K562 (cell line): ENCODE measurements at regions not wholly inside any gene's neighbourhood (a gene's known extent, or its start where the extent isn't known, plus 50 kb on each side); places are given as distances from the start of the nearest gene placed in this dataset.
"Not testable (repeated sequence)": the region's sequence is repeated elsewhere in the genome, so short reads cannot be mapped to it uniquely, and the experiment has no call there.

Experiments
- ATAC-seq: fragments of 200-7000 bp; cut with Tn5 transposase; 3 replicates; pipeline ENCODE4 v1.9.1; 2020; ENCODE audit warnings: moderate library complexity
- BruUV-seq: library from RNA; stranded (reverse); fragments of 400-500 nt; replicated peaks from 2 replicates; lab custom pipeline; 2021; lab: Mats Ljungman, UMichigan
- CTCF ChIA-PET: fragments of 300-600 bp; formaldehyde crosslinking; extraction: SDS; loops from one replicate; lab custom pipeline; 2021; ENCODE audit warnings: low intra/inter-chr PET ratio; lab: Yijun Ruan, JAX
- POLR2A ChIA-PET: fragments of 300-600, 350-650 bp; sonication (Branson Sonifier 250); formaldehyde crosslinking; extraction: SDS; loops from one replicate; lab custom pipeline; 2021; ENCODE audit warnings: antibody characterized with exemption, inconsistent platforms; lab: Yijun Ruan, JAX
- DNase-seq, 4 experiments: peaks; one replicate each; pipeline versions ENCODE4 v3.0.0 to v3.0.0-alpha.2; 2011 to 2018; ENCODE audit warnings: low spot score in 3 of 4, mixed read lengths in 3 of 4; ENCODE audit errors: extremely low read depth in 1 of 4
- FAIRE-seq: peaks from 2 replicates; lab custom pipeline; 2011; peaks lifted over from hg19 to GRCh38; lab: Jason Lieb, UNC
- H2AFZ ChIP-seq: 2 replicates; pipeline ENCODE4 v1.6.0; 2011; ENCODE audit warnings: low read depth, low read length, control low read depth, inconsistent platforms
- H3K27ac ChIP-seq: fragments of 200-600 bp; 3 replicates; pipeline ENCODE4 v1.8.0; 2011; ENCODE audit warnings: low read depth, mild to moderate bottlenecking, control low read depth, inconsistent platforms, low read length, moderate library complexity, mixed read lengths; ENCODE audit errors: extremely low read depth
- H3K27me3 ChIP-seq, 2 experiments: fragments of 300-600 bp in 1 of 2; 2 replicates in 1 of 2; 3 replicates in 1 of 2; pipeline versions ENCODE4 v1.6.0 to v1.8.0; 2011; ENCODE audit warnings: inconsistent platforms in 2 of 2, low read length in 2 of 2, mild to moderate bottlenecking in 1 of 2, mixed read lengths in 1 of 2, moderate library complexity in 1 of 2; ENCODE audit not compliant: control insufficient read depth in 2 of 2, insufficient read depth in 2 of 2
- H3K36me3 ChIP-seq: fragments of 300-600 bp; 3 replicates; pipeline ENCODE4 v1.8.0; 2011; ENCODE audit warnings: mild to moderate bottlenecking, low read length, inconsistent platforms; ENCODE audit not compliant: control insufficient read depth, insufficient read depth
- H3K4me1 ChIP-seq, 2 experiments: fragments of 200-600 bp in 1 of 2; replicated peaks in 1 of 2; 2 replicates in 1 of 2; 3 replicates in 1 of 2; pipeline versions ENCODE4 v1.5.1 to v1.8.0; 2011; ENCODE audit warnings: inconsistent platforms in 2 of 2, low read length in 2 of 2, mild to moderate bottlenecking in 1 of 2, mixed read lengths in 1 of 2, moderate library complexity in 1 of 2; ENCODE audit not compliant: control insufficient read depth in 2 of 2, insufficient read depth in 2 of 2
- H3K4me2 ChIP-seq: 2 replicates; pipeline ENCODE4 v1.6.1; 2011; ENCODE audit warnings: low read length, control low read depth, inconsistent platforms, mixed read lengths; ENCODE audit not compliant: insufficient read depth
- H3K4me3 ChIP-seq: fragments of 200-600 bp; sonication (generic), shearing (Covaris generic); 2 replicates; pipeline ENCODE4 v1.5.1; 2016; ENCODE audit warnings: control low read depth, inconsistent platforms
- H3K79me2 ChIP-seq: fragments of 200-600 bp; 3 replicates; pipeline ENCODE4 v1.8.0; 2011; ENCODE audit warnings: low read length, inconsistent platforms; ENCODE audit not compliant: control insufficient read depth, insufficient read depth
- H3K9ac ChIP-seq, 2 experiments: 2 replicates each; pipeline versions ENCODE4 v1.6.0 to v1.6.1; 2011; ENCODE audit warnings: low read depth in 2 of 2, low read length in 2 of 2, control low read depth in 1 of 2, inconsistent platforms in 1 of 2, mild to moderate bottlenecking in 1 of 2, mixed read lengths in 1 of 2; ENCODE audit not compliant: insufficient read depth in 1 of 2
- H3K9me1 ChIP-seq: one replicate; pipeline ENCODE4 v1.6.0; 2011; ENCODE audit warnings: inconsistent platforms, mild to moderate bottlenecking, low read length, moderate library complexity; ENCODE audit not compliant: control insufficient read depth, insufficient read depth
- H3K9me3 ChIP-seq: replicated peaks from 2 replicates; pipeline ENCODE4 v1.5.1; 2011; ENCODE audit warnings: low read depth, low read length, inconsistent platforms; ENCODE audit not compliant: control insufficient read depth, insufficient read depth
- H4K20me1 ChIP-seq: replicated peaks from 2 replicates; pipeline ENCODE4 v1.6.1; 2011; ENCODE audit warnings: low read length, inconsistent platforms, mixed read lengths; ENCODE audit not compliant: control insufficient read depth, insufficient read depth
- MYC ChIP-seq, 2 experiments: fragments of 250-450 bp in 1 of 2; sonication (Bioruptor Pico) in 1 of 2; IDR thresholded peaks; 2 replicates each; pipeline versions ENCODE4 v1.5.1 to v1.6.1; 2012 to 2021; ENCODE audit warnings: low read depth in 2 of 2, borderline replicate concordance in 1 of 2, improper control_type of control experiment in 1 of 2, low read length in 1 of 2, mild to moderate bottlenecking in 1 of 2, moderate library complexity in 1 of 2
- SAFB2 ChIP-seq: fragments of 200-400 bp; formaldehyde crosslinking; IDR thresholded peaks from 2 replicates; pipeline ENCODE4 v1.6.1; 2018; ENCODE audit warnings: borderline replicate concordance, low read length, low read depth, moderate library complexity; ENCODE audit not compliant: severe bottlenecking
- WGBS: fragments of 100-300 bp; shearing (Covaris generic); methylation state at CpG from one replicate; pipeline ENCODE4 v1.1.6; 2016; ENCODE audit warnings: low coverage, mixed read lengths; ENCODE audit not compliant: insufficient coverage; ENCODE audit errors: missing lambda C conversion rate; 5-methylcytosine and 5-hydroxymethylcytosine counted together
- in situ Hi-C: fragments of 300-500 bp; cut with MboI; formaldehyde crosslinking; loops from 4 replicates; pipeline ENCODE4 v1.15.0; 2018; ENCODE audit warnings: inconsistent platforms, mixed read lengths
- intact Hi-C: fragments of 100-400 bp; cut with micrococcal nuclease; formaldehyde crosslinking; loops from 2 replicates; pipeline ENCODE4 v1.14.2; 2022
- TF ChIP-seq, protein P1 (sequence below), 2 experiments: fragments of 450-650 bp; IDR thresholded peaks; 2 replicates each; pipeline ENCODE4 v1.6.1; 2018; ENCODE audit warnings: mild to moderate bottlenecking in 2 of 2, low read depth in 1 of 2; ENCODE audit not compliant: partially characterized antibody in 2 of 2

DNA sequence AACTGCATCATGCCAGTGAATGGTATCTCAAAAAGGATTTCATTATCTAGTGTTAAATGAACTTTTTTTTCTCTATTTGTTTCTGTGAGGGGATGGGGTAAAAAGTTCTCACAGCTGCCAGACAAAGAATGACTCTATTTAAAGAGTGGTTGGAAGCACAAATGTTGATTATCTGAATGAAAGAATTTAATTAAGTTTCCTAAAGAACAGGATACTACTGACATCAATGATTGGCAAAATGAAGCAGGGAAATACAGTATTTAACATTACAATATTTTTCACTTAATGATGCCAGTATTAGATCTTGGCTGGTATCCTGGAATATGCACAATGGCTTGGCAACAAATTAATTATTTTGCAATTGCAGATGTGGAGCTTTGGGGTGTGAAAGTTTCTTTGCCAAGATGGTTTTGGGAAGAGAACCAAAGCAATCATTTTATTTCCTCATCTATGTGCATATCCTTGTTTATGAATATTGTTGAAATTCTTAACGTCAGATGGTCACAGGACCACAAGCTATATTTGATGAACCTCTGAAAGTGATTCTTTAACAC lies 336.8 kb downstream of the ARL4A start:
- no peak overlapping the region for H3K27ac ChIP-seq
- H4K20me1 ChIP-seq = no peaks in the 10 kb centered on the region
- in situ Hi-C loops (no loop called here), intact Hi-C loops (no loop called here)
- no peak for DNase-seq
- BruUV-seq = no TSS peak
- H3K4me3 ChIP-seq = no peak overlapping the region
- H3K4me1 ChIP-seq = no peaks in the 10 kb centered on the region
- no peak overlapping the region for H2AFZ ChIP-seq
- no peaks in the 10 kb centered on the region for H3K9me3 ChIP-seq
- no peak overlapping the region for H3K9ac ChIP-seq
- no peak for ATAC-seq
- no peak overlapping the region for H3K4me2 ChIP-seq
- no peaks in the 10 kb centered on the region for H3K79me2 ChIP-seq
- WGBS = 70% methylated on average over 1 of the region's 1 CpG
- FAIRE-seq = no peak
- TF ChIP-seq SAFB2 (no peak), MYC (IDR thresholded peaks at IDR 0.05; ENCODE audit: low read depth, low read length) (no peak), MYC (CRISPR knock-in tag; IDR thresholded peaks at IDR 0.05; ENCODE audit: borderline replicate concordance, low read depth) (no peak)
- POLR2A ChIA-PET = no interaction called here
- H3K27me3 ChIP-seq = no peaks in the 10 kb centered on the region
- no peaks in the 10 kb centered on the region for H3K9me1 ChIP-seq
- no peaks in the 10 kb centered on the region for H3K36me3 ChIP-seq
- CTCF ChIA-PET = no interaction called here

GRCh38 chr7:13025043-13025442 lies 337.6 kb downstream of the ARL4A start:
- CTCF ChIA-PET, H3K27ac ChIP-seq, BruUV-seq, FAIRE-seq, H3K4me1 ChIP-seq, intact Hi-C loops, ATAC-seq, H2AFZ ChIP-seq, H3K9me1 ChIP-seq, in situ Hi-C loops, POLR2A ChIA-PET: not testable (repeated sequence)
- TF ChIP-seq, protein P1, sequence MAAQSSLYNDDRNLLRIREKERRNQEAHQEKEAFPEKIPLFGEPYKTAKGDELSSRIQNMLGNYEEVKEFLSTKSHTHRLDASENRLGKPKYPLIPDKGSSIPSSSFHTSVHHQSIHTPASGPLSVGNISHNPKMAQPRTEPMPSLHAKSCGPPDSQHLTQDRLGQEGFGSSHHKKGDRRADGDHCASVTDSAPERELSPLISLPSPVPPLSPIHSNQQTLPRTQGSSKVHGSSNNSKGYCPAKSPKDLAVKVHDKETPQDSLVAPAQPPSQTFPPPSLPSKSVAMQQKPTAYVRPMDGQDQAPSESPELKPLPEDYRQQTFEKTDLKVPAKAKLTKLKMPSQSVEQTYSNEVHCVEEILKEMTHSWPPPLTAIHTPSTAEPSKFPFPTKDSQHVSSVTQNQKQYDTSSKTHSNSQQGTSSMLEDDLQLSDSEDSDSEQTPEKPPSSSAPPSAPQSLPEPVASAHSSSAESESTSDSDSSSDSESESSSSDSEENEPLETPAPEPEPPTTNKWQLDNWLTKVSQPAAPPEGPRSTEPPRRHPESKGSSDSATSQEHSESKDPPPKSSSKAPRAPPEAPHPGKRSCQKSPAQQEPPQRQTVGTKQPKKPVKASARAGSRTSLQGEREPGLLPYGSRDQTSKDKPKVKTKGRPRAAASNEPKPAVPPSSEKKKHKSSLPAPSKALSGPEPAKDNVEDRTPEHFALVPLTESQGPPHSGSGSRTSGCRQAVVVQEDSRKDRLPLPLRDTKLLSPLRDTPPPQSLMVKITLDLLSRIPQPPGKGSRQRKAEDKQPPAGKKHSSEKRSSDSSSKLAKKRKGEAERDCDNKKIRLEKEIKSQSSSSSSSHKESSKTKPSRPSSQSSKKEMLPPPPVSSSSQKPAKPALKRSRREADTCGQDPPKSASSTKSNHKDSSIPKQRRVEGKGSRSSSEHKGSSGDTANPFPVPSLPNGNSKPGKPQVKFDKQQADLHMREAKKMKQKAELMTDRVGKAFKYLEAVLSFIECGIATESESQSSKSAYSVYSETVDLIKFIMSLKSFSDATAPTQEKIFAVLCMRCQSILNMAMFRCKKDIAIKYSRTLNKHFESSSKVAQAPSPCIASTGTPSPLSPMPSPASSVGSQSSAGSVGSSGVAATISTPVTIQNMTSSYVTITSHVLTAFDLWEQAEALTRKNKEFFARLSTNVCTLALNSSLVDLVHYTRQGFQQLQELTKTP (IDR thresholded peaks at IDR 0.05; ENCODE audit: low read depth in 1 of 2, partially characterized antibody in 2 of 2) = peak in 1 of 2 experiments; percentile 91
- TF ChIP-seq, all 486 proteins: peak for 1; not testable (repeated sequence) for 485
- not testable (repeated sequence) for H3K36me3 ChIP-seq, DNase-seq, H3K9ac ChIP-seq, H3K4me3 ChIP-seq, H3K4me2 ChIP-seq, H3K79me2 ChIP-seq, H3K9me3 ChIP-seq, H3K27me3 ChIP-seq, H4K20me1 ChIP-seq
- WGBS = 54% methylated on average over 3 of the region's 3 CpGs
